Ishikawa (cell line): ENCODE measurements at regions not wholly inside any gene's neighbourhood (a gene's known extent, or its start where the extent isn't known, plus 50 kb on each side); places are given as distances from the start of the nearest gene placed in this dataset.

ENCODE experiments used
- CEBPB ChIP-seq: IDR thresholded peaks from 2 replicates; pipeline ENCODE4 v1.6.1; 2012
- CREB1 ChIP-seq: IDR thresholded peaks from 2 replicates; pipeline ENCODE4 v1.6.1; 2012; ENCODE audit warnings: low read depth
- EGR1 ChIP-seq: IDR thresholded peaks from 2 replicates; pipeline ENCODE4 v1.6.1; 2012
- EP300 ChIP-seq: IDR thresholded peaks from 2 replicates; pipeline ENCODE4 v1.6.1; 2012; ENCODE audit warnings: borderline replicate concordance
- FOXM1 ChIP-seq: IDR thresholded peaks from 2 replicates; pipeline ENCODE4 v1.6.1; 2012; ENCODE audit warnings: low read depth, borderline replicate concordance
- NFIC ChIP-seq: IDR thresholded peaks from 2 replicates; pipeline ENCODE4 v1.6.1; 2012
- RAD21 ChIP-seq: IDR thresholded peaks from 2 replicates; pipeline ENCODE4 v1.6.1; 2012; ENCODE audit warnings: low read depth
- TAF1 ChIP-seq: IDR thresholded peaks from 2 replicates; pipeline ENCODE4 v1.6.1; 2012; ENCODE audit warnings: low read depth, mild to moderate bottlenecking
- TCF12 ChIP-seq: IDR thresholded peaks from 2 replicates; pipeline ENCODE4 v1.6.1; 2012; ENCODE audit warnings: low read depth
- TEAD4 ChIP-seq: IDR thresholded peaks from 2 replicates; pipeline ENCODE4 v1.6.1; 2012
- YY1 ChIP-seq: IDR thresholded peaks from 2 replicates; pipeline ENCODE4 v1.6.1; 2012; ENCODE audit warnings: low read depth
- ZBTB7A ChIP-seq: IDR thresholded peaks from 2 replicates; pipeline ENCODE4 v1.6.1; 2012; ENCODE audit warnings: low read depth
- TF ChIP-seq, protein P1 (sequence below): IDR thresholded peaks from 2 replicates; pipeline ENCODE4 v1.6.1; 2012
- TF ChIP-seq, protein P2 (sequence below): IDR thresholded peaks from 2 replicates; pipeline ENCODE4 v1.6.1; 2012
- TF ChIP-seq, protein P3 (sequence below): IDR thresholded peaks from 2 replicates; pipeline ENCODE4 v1.6.1; 2012; ENCODE audit warnings: low read depth, mild to moderate bottlenecking

DNA sequence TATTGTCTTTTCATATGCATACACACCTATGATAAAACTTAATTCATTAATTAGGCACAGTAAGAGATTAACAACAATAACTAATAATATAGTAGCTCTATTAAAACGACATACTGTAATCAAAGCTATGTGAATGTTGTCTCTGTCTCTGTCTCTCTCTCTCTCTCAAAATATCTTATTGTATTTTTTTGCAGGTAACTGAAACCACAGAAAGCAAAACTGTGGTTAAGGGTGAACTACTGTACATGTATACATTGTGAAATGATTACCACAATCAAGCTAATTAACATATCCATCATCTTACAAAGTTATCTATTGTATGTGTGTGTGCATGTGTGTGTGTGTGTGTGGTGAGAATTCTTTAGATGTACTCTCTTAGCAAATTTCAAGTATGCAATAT, 242.0 kb upstream of the RSPO3 start:
- no peak for TF ChIP-seq TEAD4
- TF ChIP-seq NFIC = no peak
- TF ChIP-seq CREB1 = no peak

DNA sequence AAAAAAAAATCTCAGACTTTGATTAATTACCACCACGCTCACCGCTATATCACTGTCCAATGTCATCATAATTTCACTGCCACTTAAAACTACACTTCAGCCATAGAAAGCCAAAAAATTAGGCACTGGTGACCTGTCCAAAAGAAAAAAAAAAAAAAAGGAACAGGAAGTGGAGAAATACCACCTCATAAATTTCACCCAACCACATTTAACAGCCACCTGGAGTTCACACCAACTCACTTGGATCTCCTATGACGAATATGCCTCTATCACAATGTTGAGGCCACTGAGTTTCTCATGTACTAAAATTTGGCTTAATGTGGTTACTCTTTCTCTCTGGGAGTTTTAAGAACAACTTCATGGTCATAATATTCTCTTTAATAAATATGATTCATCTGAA, 237.5 kb upstream of the RSPO3 start:
- TF ChIP-seq, protein P1, sequence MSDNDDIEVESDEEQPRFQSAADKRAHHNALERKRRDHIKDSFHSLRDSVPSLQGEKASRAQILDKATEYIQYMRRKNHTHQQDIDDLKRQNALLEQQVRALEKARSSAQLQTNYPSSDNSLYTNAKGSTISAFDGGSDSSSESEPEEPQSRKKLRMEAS = no peak
- no peak for TF ChIP-seq FOXM1
- TF ChIP-seq TAF1 = no peak

DNA sequence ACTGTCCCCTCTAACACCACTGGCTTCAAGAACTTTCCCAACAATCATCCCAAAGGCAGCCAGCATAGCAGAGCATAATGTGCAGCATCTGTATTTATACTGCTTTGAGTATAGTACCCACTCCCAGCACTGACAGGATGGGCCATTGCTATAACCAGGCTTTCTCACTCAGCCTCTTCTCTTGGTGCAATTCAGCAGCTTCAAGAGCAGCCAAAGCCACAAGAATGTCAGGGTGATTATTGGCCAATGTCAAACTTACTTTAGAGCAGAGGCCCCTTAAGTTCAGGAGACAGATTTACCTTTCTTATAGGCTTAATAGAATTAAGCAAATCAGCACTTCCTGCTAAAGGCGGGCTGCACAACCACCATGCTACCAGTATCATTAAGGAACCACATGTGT, 232.4 kb upstream of the RSPO3 start:
- TF ChIP-seq, protein P2, sequence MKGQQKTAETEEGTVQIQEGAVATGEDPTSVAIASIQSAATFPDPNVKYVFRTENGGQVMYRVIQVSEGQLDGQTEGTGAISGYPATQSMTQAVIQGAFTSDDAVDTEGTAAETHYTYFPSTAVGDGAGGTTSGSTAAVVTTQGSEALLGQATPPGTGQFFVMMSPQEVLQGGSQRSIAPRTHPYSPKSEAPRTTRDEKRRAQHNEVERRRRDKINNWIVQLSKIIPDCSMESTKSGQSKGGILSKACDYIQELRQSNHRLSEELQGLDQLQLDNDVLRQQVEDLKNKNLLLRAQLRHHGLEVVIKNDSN = no peak

DNA sequence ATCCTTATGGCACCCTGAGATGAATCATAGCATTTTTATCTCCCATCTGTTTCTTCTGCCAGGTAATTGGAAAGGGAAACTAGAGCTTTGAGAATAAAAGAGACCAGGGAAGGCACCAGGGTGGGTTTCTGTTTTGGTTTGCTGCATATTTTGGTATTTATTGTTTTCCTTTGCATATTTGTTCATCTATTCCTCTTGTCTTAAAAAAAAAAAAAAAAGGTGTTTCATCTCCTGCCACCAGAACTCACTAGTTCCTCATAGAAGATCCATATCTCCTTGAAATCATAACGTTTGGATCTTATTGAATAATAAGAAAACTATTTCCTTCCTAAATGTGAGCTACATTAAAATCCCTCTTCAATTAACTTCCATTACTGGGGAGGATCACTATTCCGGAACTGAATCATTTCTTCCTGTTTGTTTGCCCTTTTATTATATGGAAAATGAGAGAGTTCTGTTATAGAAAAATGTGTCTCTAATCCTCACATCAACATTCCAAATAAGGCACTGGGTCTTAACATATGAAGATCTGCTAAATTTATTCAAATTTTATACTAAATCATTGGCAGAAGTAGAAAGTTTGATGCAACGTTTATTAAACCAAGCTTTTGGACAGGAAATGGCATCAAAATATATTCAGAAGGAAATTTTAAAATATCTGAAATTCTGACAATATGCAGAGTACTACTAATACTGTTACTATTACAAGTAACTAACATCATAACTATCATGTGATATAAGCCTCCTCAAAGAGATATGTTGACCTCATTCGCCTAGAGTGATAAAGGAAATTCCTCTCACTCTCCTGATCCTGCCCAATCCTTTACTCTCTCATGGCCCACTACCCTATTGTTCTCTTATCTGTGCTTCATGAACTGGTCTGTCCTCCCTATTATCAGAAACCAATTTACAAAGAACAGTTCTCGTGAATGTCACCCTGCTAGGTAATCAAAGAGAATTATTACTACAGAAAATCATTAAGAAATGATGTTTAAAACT, 229.4 kb upstream of the RSPO3 start:
- TF ChIP-seq TAF1 (no peak), TCF12 (no peak), RAD21 (no peak), ZBTB7A (no peak), NFIC (no peak), EGR1 (no peak), TEAD4 (no peak), CEBPB (no peak), FOXM1 (no peak), EP300 (no peak), YY1 (no peak), CREB1 (no peak)
- TF ChIP-seq, protein P3, sequence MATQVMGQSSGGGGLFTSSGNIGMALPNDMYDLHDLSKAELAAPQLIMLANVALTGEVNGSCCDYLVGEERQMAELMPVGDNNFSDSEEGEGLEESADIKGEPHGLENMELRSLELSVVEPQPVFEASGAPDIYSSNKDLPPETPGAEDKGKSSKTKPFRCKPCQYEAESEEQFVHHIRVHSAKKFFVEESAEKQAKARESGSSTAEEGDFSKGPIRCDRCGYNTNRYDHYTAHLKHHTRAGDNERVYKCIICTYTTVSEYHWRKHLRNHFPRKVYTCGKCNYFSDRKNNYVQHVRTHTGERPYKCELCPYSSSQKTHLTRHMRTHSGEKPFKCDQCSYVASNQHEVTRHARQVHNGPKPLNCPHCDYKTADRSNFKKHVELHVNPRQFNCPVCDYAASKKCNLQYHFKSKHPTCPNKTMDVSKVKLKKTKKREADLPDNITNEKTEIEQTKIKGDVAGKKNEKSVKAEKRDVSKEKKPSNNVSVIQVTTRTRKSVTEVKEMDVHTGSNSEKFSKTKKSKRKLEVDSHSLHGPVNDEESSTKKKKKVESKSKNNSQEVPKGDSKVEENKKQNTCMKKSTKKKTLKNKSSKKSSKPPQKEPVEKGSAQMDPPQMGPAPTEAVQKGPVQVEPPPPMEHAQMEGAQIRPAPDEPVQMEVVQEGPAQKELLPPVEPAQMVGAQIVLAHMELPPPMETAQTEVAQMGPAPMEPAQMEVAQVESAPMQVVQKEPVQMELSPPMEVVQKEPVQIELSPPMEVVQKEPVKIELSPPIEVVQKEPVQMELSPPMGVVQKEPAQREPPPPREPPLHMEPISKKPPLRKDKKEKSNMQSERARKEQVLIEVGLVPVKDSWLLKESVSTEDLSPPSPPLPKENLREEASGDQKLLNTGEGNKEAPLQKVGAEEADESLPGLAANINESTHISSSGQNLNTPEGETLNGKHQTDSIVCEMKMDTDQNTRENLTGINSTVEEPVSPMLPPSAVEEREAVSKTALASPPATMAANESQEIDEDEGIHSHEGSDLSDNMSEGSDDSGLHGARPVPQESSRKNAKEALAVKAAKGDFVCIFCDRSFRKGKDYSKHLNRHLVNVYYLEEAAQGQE = no peak
- TF ChIP-seq, protein P1 = no peak
- TF ChIP-seq, protein P2 = no peak

DNA sequence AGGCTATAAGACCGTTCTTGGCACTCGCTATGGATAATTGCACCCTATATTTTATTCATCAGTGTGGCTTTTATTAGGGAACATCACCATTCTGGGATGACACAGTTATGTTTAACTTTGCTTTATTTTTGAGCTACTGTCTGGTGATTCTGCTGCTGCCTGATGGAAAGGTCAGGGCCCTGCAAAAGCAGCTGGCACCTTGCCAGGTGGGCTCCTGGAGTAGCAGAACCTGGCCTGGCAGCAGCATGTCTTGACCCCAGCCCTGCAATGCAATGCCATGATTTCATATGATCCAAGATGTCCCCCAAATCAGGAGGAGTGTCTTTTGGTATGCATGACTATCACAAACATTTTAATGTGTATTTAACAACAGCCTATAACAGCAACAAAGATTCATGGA, 228.4 kb upstream of the RSPO3 start:
- TF ChIP-seq TAF1 = no peak
- peak; percentile 58 for TF ChIP-seq NFIC

DNA sequence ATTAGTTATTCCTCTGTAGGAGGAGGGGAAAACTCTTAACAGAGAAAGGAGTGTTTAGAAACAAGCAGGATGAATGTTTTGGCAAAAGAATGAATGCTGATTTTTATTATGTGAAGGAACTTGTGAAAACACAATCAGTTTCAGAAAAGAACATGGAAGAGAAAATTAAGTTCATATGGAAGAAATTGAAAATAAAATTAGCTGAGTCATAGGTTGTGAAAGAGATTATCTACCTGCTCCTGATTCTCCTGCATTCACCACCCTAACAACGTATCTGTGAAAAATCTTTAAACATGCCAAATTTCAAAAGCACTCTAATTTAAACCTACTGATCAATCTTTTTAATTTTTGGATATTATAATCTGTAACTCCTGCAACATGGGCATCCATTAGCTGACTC, 227.3 kb upstream of the RSPO3 start:
- TF ChIP-seq TCF12 (no peak), FOXM1 (no peak), CEBPB (no peak), TEAD4 (no peak), NFIC (no peak)
- TF ChIP-seq, protein P2 = no peak
- TF ChIP-seq, protein P1 = no peak

DNA sequence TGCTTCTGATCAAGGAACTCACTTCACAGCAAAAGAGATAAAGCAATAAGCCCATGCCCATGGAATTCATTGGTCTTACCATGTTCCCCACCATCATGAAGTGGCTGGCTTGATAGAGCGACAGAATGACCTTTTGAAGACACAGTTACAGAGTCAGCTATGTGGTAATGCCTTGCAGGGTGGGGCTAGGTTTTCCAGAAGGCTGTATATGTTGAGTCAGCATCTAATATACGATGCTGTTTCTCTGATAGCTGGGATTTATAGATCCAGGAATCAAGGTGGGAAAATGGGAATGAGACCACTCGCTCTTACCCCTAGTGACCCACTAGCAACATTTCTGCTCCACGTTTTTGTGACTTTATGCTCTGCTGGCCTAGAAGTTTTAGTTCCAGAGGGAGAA, 220.7 kb upstream of the RSPO3 start:
- TF ChIP-seq, protein P1 = no peak
- TF ChIP-seq RAD21 = no peak
- TF ChIP-seq TEAD4 = no peak

DNA sequence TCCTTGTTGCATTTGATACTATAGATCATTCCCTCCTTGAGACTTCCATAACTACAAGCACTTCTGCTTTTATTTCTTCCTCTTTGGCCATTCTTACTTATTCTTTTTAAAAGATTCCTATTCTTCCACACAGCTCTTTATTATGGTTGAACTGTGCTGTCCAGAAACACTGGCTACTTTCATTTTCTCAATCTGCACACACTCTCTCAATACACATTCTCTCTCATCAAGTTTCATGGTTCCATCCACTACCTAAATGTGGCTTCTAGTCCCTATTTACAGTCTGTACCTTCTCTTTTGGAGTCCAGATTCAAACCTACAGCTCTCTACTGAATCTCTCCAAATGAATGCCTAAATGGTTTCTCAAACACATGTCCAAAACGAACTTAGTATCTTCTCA, 214.3 kb upstream of the RSPO3 start:
- TF ChIP-seq EP300 (no peak), RAD21 (no peak), CEBPB (no peak), CREB1 (no peak)
